ENCODE measurements at regions not wholly inside any gene's neighbourhood (a gene's known extent, or its start where the extent isn't known, plus 50 kb on each side); places are given as distances from the start of the nearest gene placed in this dataset.
A peak's percentile ranks its signal among the peaks of the same experiment; 100 is the strongest.

GRCh38 chr19:30215248-30215647 is 156.9 kb upstream of the ZNF536 start:
- CTCF ChIA-PET = interaction anchor here (0.6 to 1.5 kb wide), 5 partner anchors 8 to 443 kb away, joined by 3 to 6 read pairs (median 3); no protein-coding TSS in a partner anchor
- no peaks in the 10 kb centered on the region for H3K9me3 ChIP-seq (ENCODE audit: control insufficient read depth, insufficient read depth, low read depth, low read length)
- TF ChIP-seq ZNF707 (tag by site-specific recombination; IDR thresholded peaks at IDR 0.05) (no peak), ZNF354C (tag by site-specific recombination; IDR thresholded peaks at IDR 0.05; ENCODE audit: borderline replicate concordance, low read depth) (no peak), ZNF2 (tag by site-specific recombination; IDR thresholded peaks at IDR 0.05) (no peak), ZNF768 (tag by site-specific recombination; IDR thresholded peaks at IDR 0.05) (peak; percentile 98), SCRT1 (tag by site-specific recombination; IDR thresholded peaks at IDR 0.05; ENCODE audit: borderline replicate concordance) (no peak), CTCF (tag by site-specific recombination; IDR thresholded peaks at IDR 0.05) (no peak)
- no peak overlapping the region for H3K27ac ChIP-seq (ENCODE audit: extremely low read depth, low read depth, low read length)
- H3K4me3 ChIP-seq (ENCODE audit: low read depth, low read length) = no peak overlapping the region
- no peaks in the 10 kb centered on the region for H3K4me1 ChIP-seq (ENCODE audit: control insufficient read depth, insufficient read depth, low read length)
- POLR2A ChIA-PET = interaction anchor here (0.6 to 1.1 kb wide), 2 partner anchors 10 to 448 kb away, joined by 3 to 7 read pairs; no protein-coding TSS in a partner anchor
- no peaks in the 10 kb centered on the region for H3K36me3 ChIP-seq (ENCODE audit: control insufficient read depth in 2 of 2, insufficient read depth in 1 of 2, low read length in 2 of 2)

GRCh38 chr19:30216453-30216852 is 155.7 kb upstream of the ZNF536 start:
- no peak overlapping the region for H3K27ac ChIP-seq (ENCODE audit: extremely low read depth, low read depth, low read length)
- CTCF ChIA-PET = interaction anchor here (0.6 to 1.2 kb wide), 3 partner anchors 10 to 450 kb away, joined by 3 to 8 read pairs (median 6); no protein-coding TSS in a partner anchor
- no peak for TF ChIP-seq MZF1 (tag by site-specific recombination; IDR thresholded peaks at IDR 0.05; ENCODE audit: borderline replicate concordance)
- TF ChIP-seq ZNF24 (tag by site-specific recombination; IDR thresholded peaks at IDR 0.05) = peak; percentile 93
- TF ChIP-seq ZNF133 (tag by site-specific recombination; IDR thresholded peaks at IDR 0.05) = no peak
- POLR2A ChIA-PET = interaction anchor here (1.1 kb wide), 1 partner anchor 9 kb away, joined by 3 read pairs; no protein-coding TSS in a partner anchor
- H3K9me3 ChIP-seq (ENCODE audit: control insufficient read depth, insufficient read depth, low read depth, low read length) = no peaks in the 10 kb centered on the region
- no peaks in the 10 kb centered on the region for H3K36me3 ChIP-seq (ENCODE audit: control insufficient read depth in 2 of 2, insufficient read depth in 1 of 2, low read length in 2 of 2)
- H3K4me3 ChIP-seq (ENCODE audit: low read depth, low read length) = no peak overlapping the region
- no peaks in the 10 kb centered on the region for H3K4me1 ChIP-seq (ENCODE audit: control insufficient read depth, insufficient read depth, low read length)

GRCh38 chr19:30217461-30217860 is 154.7 kb upstream of the ZNF536 start:
- H3K9me3 ChIP-seq (ENCODE audit: control insufficient read depth, insufficient read depth, low read depth, low read length) = no peaks in the 10 kb centered on the region
- ChIA-PET POLR2A (no interaction called here), CTCF (interaction anchor here (1.6 kb wide), 1 partner anchor 433 kb away, joined by 5 read pairs; no protein-coding TSS in a partner anchor)
- no peak for TF ChIP-seq ZNF202 (tag by site-specific recombination; IDR thresholded peaks at IDR 0.05; ENCODE audit: borderline replicate concordance)
- no peak for TF ChIP-seq SCRT1 (tag by site-specific recombination; IDR thresholded peaks at IDR 0.05; ENCODE audit: borderline replicate concordance)
- TF ChIP-seq KLF10 (tag by site-specific recombination; IDR thresholded peaks at IDR 0.05) = no peak
- TF ChIP-seq HOXC10 (CRISPR knock-in tag; IDR thresholded peaks at IDR 0.05) = no peak
- no peak for TF ChIP-seq ZNF16 (tag by site-specific recombination; IDR thresholded peaks at IDR 0.05; ENCODE audit: low read depth)
- no peak for TF ChIP-seq ZBTB6 (tag by site-specific recombination; IDR thresholded peaks at IDR 0.05)
- TF ChIP-seq ZNF837 (tag by site-specific recombination; IDR thresholded peaks at IDR 0.05) = no peak
- no peak for TF ChIP-seq ZNF423 (tag by site-specific recombination; IDR thresholded peaks at IDR 0.05)
- TF ChIP-seq PATZ1 (tag by site-specific recombination; IDR thresholded peaks at IDR 0.05) = no peak
- TF ChIP-seq ZNF155 (tag by site-specific recombination; IDR thresholded peaks at IDR 0.05) = no peak
- no peak for TF ChIP-seq GLIS2 (tag by site-specific recombination; IDR thresholded peaks at IDR 0.05)
- H3K4me1 ChIP-seq (ENCODE audit: control insufficient read depth, insufficient read depth, low read length) = no peaks in the 10 kb centered on the region
- H3K36me3 ChIP-seq (ENCODE audit: control insufficient read depth in 2 of 2, insufficient read depth in 1 of 2, low read length in 2 of 2) = no peaks in the 10 kb centered on the region
- H3K4me3 ChIP-seq (ENCODE audit: low read depth, low read length) = no peak overlapping the region
- H3K27ac ChIP-seq (ENCODE audit: extremely low read depth, low read depth, low read length) = no peak overlapping the region
